GM12878 (cell line): ENCODE measurements at regions not wholly inside any gene's neighbourhood (a gene's known extent, or its start where the extent isn't known, plus 50 kb on each side); places are given as distances from the start of the nearest gene placed in this dataset.

Experiments used
- ATAC-seq: fragments of 200-7000 bp; cut with Tn5 transposase; 3 replicates; pipeline ENCODE4 v1.9.1; 2020; ENCODE audit warnings: mild to moderate bottlenecking, moderate library complexity
- BruUV-seq: library from RNA; stranded (reverse); fragments of 400-500 nt; replicated peaks from 2 replicates; lab custom pipeline; 2021; lab: Mats Ljungman, UMichigan
- CTCF ChIA-PET: fragments of 300-600 bp; sonication (Branson Sonifier 250); formaldehyde crosslinking; extraction: SDS; loops from one replicate; lab custom pipeline; 2021; ENCODE audit warnings: inconsistent platforms; lab: Yijun Ruan, JAX
- POLR2A ChIA-PET: fragments of 350-600 bp; formaldehyde crosslinking; extraction: SDS; loops from one replicate; lab custom pipeline; 2021; ENCODE audit warnings: inconsistent platforms; lab: Charles Lee
- RAD21 ChIA-PET: fragments of 300-600 bp; sonication (Branson Sonifier 250); formaldehyde crosslinking; loops from one replicate; lab custom pipeline; 2023; ENCODE audit warnings: antibody characterized with exemption; ENCODE audit not compliant: unreplicated experiment; lab: Charles Lee
- SMC1A ChIA-PET: fragments of 300-600 bp; sonication (Branson Sonifier 250); formaldehyde crosslinking; loops from one replicate; lab custom pipeline; 2023; ENCODE audit not compliant: unreplicated experiment, uncharacterized antibody; lab: Charles Lee
- DNase-seq: peaks from one replicate; pipeline ENCODE4 v3.0.0-alpha.2; 2011; ENCODE audit warnings: low read depth, low spot score
- FAIRE-seq: peaks from 3 replicates; lab custom pipeline; 2011; peaks lifted over from hg19 to GRCh38; lab: Jason Lieb, UNC
- H2AFZ ChIP-seq: 2 replicates; pipeline ENCODE4 v1.6.0; 2011; ENCODE audit warnings: low read depth, low read length, control low read depth; ENCODE audit not compliant: control insufficient read depth
- H3K27ac ChIP-seq: 2 replicates; pipeline ENCODE4 v1.5.1; 2011; ENCODE audit warnings: control low read depth; ENCODE audit not compliant: control insufficient read depth, insufficient read depth
- H3K27me3 ChIP-seq, 2 experiments: replicated peaks in 1 of 2; 2 replicates each; pipeline versions ENCODE4 v1.6.0 to v1.6.1; 2011; ENCODE audit warnings: low read length in 1 of 2; ENCODE audit not compliant: control insufficient read depth in 2 of 2, insufficient read depth in 2 of 2
- H3K36me3 ChIP-seq, 2 experiments: 2 replicates each; pipeline ENCODE4 v1.5.1; 2011; ENCODE audit warnings: low read length in 1 of 2; ENCODE audit not compliant: control insufficient read depth in 2 of 2, insufficient read depth in 2 of 2
- H3K4me1 ChIP-seq: 2 replicates; pipeline ENCODE4 v1.6.1; 2011; ENCODE audit warnings: mild to moderate bottlenecking, low read length, moderate library complexity, mixed read lengths; ENCODE audit not compliant: control insufficient read depth, insufficient read depth
- H3K4me2 ChIP-seq: 2 replicates; pipeline ENCODE4 v1.6.0; 2011; ENCODE audit warnings: control low read depth; ENCODE audit not compliant: control insufficient read depth, insufficient read depth
- H3K4me3 ChIP-seq: fragments of 200-600 bp; sonication (generic); 2 replicates; pipeline ENCODE4 v1.5.1; 2016
- H3K79me2 ChIP-seq: 2 replicates; pipeline ENCODE4 v1.6.0; 2011; ENCODE audit warnings: low read length; ENCODE audit not compliant: control insufficient read depth, insufficient read depth
- H3K9ac ChIP-seq: 2 replicates; pipeline ENCODE4 v1.8.0; 2011; ENCODE audit warnings: low read length, control low read depth, mixed read lengths; ENCODE audit not compliant: control insufficient read depth, insufficient read depth
- H3K9me3 ChIP-seq: replicated peaks from 3 replicates; pipeline ENCODE4 v1.5.1; 2011; ENCODE audit warnings: mild to moderate bottlenecking, low read length; ENCODE audit not compliant: control insufficient read depth, insufficient read depth
- H4K20me1 ChIP-seq: 2 replicates; pipeline ENCODE4 v1.6.0; 2011; ENCODE audit not compliant: control insufficient read depth, insufficient read depth
- ATF7 ChIP-seq: fragments of 450-650 bp; IDR thresholded peaks from 2 replicates; pipeline ENCODE4 v1.6.1; 2016; ENCODE audit warnings: low read depth, mild to moderate bottlenecking
- JUNB ChIP-seq: IDR thresholded peaks from 2 replicates; pipeline ENCODE4 v1.6.1; 2016; ENCODE audit warnings: antibody characterized with exemption, mild to moderate bottlenecking
- NR2C1 ChIP-seq: fragments of 450-650 bp; IDR thresholded peaks from 2 replicates; pipeline ENCODE4 v1.6.1; 2017; ENCODE audit warnings: antibody characterized with exemption, mild to moderate bottlenecking, moderate library complexity
- RUNX3 ChIP-seq: IDR thresholded peaks from 2 replicates; pipeline ENCODE4 v1.6.1; 2012; ENCODE audit warnings: low read length, inconsistent platforms
- TCF3 ChIP-seq: IDR thresholded peaks from 2 replicates; pipeline ENCODE4 v1.6.1; 2012; ENCODE audit warnings: low read depth, mild to moderate bottlenecking, low read length, borderline replicate concordance; ENCODE audit not compliant: insufficient read depth
- WGBS: methylation state at CpG from one replicate; pipeline ENCODE4 v1.1.6; 2016; ENCODE audit warnings: low lambda C conversion rate; ENCODE audit not compliant: insufficient replicate concordance, insufficient coverage; ENCODE audit errors: missing lambda C conversion rate; 5-methylcytosine and 5-hydroxymethylcytosine counted together
- in situ Hi-C: fragments of 300-500 bp; cut with MboI; formaldehyde crosslinking; loops from 9 replicates; pipeline ENCODE4 v1.14.3; 2018; ENCODE audit warnings: mixed read lengths
- intact Hi-C: fragments of 100-400 bp; cut with micrococcal nuclease; formaldehyde crosslinking; loops from one replicate; pipeline ENCODE4 v1.14.2; 2022; ENCODE audit not compliant: unreplicated experiment
- TF ChIP-seq, protein P1 (sequence below): fragments of 450-650 bp; IDR thresholded peaks from 2 replicates; pipeline ENCODE4 v1.6.1; 2018; ENCODE audit warnings: mild to moderate bottlenecking, low read depth, moderate library complexity; ENCODE audit not compliant: partially characterized antibody
- TF ChIP-seq, protein P2 (sequence below): IDR thresholded peaks from 2 replicates; pipeline ENCODE4 v1.6.1; 2011; ENCODE audit warnings: mild to moderate bottlenecking, low read depth, low read length, moderate library complexity; ENCODE audit not compliant: insufficient replicate concordance

- Histone ChIP-seq H3K36me3 (no peaks in the 10 kb centered on the region), H3K4me1 (no peaks in the 10 kb centered on the region), H3K79me2 (no peaks in the 10 kb centered on the region), H3K9me3 (no peaks in the 10 kb centered on the region), H3K27me3 (no peaks in the 10 kb centered on the region), H3K27ac (no peak overlapping the region), H4K20me1 (no peaks in the 10 kb centered on the region), H2AFZ (no peak overlapping the region), H3K9ac (no peak overlapping the region), H3K4me2 (no peak overlapping the region), H3K4me3 (no peak overlapping the region)
- DNase-seq (no peak), FAIRE-seq (no peak), ATAC-seq (peak; percentile 81)
- in situ Hi-C loops (no loop called here), intact Hi-C loops (no loop called here)
- ChIA-PET CTCF (interaction anchor here (1.0 kb wide), 1 partner anchor 12 kb away, joined by 3 read pairs; no protein-coding TSS in a partner anchor), SMC1A (interaction anchor here (0.6 to 1.8 kb wide), 6 partner anchors 10 to 207 kb away, joined by 3 to 6 read pairs (median 3); no protein-coding TSS in a partner anchor), RAD21 (interaction anchor here (0.9 kb wide), 1 partner anchor 18 kb away, joined by 3 read pairs; no protein-coding TSS in a partner anchor), POLR2A (no interaction called here)
- WGBS = 8% methylated on average over 3 of the region's 3 CpGs
- no TSS peak for BruUV-seq
- TF ChIP-seq RUNX3 (no peak), NR2C1 (no peak), TCF3 (no peak), ATF7 (0 out of 2 replicates have a peak, but pooled peaks have one; percentile 11), JUNB (0 out of 2 replicates have a peak, but pooled peaks have one; percentile 8)
- TF ChIP-seq, protein P1, sequence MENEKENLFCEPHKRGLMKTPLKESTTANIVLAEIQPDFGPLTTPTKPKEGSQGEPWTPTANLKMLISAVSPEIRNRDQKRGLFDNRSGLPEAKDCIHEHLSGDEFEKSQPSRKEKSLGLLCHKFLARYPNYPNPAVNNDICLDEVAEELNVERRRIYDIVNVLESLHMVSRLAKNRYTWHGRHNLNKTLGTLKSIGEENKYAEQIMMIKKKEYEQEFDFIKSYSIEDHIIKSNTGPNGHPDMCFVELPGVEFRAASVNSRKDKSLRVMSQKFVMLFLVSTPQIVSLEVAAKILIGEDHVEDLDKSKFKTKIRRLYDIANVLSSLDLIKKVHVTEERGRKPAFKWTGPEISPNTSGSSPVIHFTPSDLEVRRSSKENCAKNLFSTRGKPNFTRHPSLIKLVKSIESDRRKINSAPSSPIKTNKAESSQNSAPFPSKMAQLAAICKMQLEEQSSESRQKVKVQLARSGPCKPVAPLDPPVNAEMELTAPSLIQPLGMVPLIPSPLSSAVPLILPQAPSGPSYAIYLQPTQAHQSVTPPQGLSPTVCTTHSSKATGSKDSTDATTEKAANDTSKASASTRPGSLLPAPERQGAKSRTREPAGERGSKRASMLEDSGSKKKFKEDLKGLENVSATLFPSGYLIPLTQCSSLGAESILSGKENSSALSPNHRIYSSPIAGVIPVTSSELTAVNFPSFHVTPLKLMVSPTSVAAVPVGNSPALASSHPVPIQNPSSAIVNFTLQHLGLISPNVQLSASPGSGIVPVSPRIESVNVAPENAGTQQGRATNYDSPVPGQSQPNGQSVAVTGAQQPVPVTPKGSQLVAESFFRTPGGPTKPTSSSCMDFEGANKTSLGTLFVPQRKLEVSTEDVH = no peak
- TF ChIP-seq, protein P2, sequence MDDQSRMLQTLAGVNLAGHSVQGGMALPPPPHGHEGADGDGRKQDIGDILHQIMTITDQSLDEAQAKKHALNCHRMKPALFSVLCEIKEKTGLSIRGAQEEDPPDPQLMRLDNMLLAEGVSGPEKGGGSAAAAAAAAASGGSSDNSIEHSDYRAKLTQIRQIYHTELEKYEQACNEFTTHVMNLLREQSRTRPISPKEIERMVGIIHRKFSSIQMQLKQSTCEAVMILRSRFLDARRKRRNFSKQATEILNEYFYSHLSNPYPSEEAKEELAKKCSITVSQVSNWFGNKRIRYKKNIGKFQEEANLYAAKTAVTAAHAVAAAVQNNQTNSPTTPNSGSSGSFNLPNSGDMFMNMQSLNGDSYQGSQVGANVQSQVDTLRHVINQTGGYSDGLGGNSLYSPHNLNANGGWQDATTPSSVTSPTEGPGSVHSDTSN = no peak
Observed at GRCh38 chr2:146246002-146246735, 1598.7 kb upstream of the ACVR2A start.
